Activated CD4-positive, alpha-beta T cell treated with anti-CD3 and anti-CD28 coated beads, Interleukin-2, amount 50 U/mL, for 24 hours (primary cell): ENCODE measurements at regions not wholly inside any gene's neighbourhood (a gene's known extent, or its start where the extent isn't known, plus 50 kb on each side); places are given as distances from the start of the nearest gene placed in this dataset.

Source experiments
- DNase-seq, 2 donors: peaks; one replicate each; pipeline ENCODE4 v3.0.0-alpha.2; 2020; ENCODE audit warnings: low read depth in 1 of 2, low spot score in 1 of 2

DNA sequence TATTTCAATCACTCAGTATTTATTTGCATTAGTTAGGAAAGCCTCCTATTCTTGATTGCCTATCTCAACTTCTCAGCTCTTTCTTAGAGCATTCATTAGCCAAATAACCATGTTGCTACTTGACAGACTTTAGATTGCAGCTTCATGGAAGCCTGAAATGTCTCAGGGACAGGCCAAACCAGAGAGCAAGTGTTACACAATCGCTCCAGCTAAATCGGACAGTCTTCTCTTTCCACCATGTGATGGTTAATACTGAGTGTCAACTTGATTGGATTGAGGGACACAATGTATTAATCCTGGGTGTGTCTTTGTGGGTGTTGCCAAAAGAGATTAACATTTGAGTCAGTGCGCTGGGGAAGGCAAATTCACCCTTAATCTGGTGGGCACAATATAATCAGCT is 106.5 kb upstream of the DRD2 start:
- no peak for DNase-seq

DNA sequence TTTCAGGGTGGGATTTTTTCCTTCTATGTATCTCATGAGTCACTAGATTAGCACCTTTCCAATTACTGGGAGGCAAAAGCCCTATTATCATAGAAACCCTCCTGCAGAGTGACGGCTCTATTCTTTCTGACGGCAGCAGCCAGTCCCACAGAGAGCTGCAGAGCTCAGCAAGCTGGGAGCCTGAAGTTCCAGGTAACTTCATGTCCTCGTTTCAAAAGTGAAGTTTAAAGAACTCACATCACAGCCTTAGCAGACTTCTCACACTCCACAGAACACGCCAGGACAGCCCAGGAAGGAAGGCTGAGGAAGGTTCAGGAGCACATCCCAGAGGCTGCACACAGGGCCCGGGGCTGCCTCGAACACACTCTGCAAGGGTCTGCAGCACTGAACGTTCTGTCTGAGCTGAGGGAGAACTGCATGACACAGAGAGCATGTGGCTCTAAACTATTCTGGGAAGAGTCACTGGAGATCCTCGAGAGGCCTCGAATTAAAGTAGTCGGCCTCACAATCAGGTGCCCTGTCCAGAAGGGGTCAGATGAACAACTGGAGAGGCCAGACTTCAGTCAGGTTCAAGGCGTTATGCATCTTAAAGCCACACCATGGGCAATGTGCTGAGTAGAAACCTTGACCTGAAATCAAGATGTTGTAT is 104.2 kb upstream of the DRD2 start:
- DNase-seq: no peak

DNA sequence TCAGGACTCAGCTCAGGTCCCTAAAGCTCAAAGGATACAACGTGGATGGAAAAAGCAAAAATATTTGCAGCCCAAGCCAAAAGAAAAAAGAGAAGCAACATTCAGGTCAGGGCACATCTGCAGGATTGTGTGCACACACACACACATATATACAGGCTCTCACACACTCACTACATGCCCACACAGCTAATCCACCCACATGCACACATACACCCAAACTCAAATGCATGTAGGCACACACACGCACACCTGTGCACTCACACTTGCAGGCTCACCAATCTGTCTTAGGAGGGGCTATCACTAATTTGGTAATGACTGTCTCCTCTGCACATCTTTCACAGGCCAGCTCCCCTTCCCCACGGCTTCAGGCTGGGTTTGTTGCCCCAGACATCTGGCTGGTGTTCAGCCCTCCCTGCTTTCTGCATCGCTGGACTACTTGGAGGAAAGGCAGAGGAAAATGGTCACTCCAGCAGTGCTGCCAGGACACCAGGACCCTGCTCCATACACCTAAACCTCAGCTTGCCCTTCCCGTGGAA is 103.6 kb upstream of the DRD2 start:
- no peak for DNase-seq

DNA sequence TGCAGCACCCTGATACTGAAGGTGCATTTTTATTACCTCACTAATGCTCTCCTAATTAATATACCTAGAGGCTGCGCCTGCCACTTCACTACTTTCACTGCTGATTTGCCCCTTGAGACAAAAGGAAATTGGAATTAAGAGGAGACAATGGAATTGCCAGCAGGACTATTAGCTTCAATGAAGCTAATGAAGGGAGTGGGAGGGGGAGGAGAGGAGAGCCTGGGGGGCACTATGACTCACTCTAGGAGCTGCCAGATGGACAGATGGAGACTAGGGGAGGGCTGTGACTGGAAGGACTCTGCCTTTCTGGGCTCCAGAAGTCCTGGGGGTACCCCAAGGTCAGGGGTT is 102.8 kb upstream of the DRD2 start:
- no peak for DNase-seq

DNA sequence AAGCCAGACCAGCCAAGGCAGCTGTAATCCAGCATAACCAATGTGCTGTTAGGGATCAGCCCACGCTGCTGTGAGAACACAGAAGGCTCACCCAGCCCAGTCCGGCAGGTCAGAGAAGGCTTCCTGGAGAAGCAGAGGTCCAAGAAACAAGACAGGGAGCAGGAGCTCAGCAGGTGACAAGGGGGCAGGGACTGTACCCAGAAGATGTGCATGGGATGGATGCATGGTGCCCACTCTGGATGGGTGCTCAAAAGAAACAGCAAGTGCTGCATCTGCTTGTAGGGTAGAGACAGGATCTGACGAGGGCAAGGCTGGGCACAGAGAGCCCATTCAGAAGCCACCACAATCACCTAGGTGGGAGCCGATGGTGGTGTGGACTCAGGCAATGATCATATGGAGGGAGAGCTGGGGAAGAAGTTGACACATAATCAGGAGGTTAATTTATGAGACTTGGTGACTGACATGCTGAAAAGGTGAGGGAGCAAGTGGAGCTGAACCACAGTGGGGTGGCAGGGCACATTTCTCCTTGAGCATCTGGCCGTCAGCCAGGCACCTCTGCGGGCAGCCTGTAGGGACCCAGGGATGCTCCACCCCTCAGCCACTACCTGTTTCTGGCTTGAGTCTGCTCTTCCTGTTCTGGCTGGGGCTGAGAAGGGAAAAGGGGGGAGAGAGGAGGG is 102.3 kb upstream of the DRD2 start:
- DNase-seq: no peak

DNA sequence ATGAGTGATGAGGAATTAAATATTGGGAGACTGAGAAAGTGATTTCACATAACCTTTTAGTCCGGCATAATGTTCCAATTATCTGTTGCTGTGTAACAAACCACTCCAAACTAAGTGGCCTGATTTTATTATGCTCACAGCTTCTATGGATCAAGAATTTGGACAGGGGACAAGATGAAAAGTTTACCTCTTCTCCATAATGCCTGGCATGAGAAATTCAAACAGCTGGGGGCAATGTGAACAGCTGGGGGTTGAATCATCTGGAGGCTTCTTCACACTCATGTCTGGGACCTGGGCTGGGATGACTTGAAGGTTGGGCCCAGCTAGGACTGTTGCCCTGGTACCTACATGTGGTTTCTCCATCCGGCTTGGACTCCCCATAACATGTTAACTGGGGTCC is 99.4 kb upstream of the DRD2 start:
- DNase-seq: no peak

DNA sequence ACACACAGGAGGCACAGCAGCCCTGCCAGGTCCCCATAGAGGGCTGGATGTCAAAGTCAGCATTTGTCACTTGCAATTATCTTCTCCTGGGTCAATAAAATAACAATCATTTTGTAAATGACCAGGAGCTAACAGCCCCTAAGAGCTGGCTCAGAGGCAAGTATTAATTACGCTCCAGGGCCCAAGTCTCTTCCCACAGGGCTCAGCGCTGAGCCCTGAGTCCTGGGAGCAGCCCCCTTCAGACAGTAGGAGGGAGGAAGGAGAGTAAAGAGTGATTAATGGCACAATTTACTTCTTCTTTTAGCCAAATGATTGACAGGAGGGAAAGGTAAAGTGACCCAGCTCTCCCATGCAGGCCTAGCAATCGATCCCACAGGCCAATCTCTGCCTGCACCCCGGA is 99.0 kb upstream of the DRD2 start:
- no peak for DNase-seq

DNA sequence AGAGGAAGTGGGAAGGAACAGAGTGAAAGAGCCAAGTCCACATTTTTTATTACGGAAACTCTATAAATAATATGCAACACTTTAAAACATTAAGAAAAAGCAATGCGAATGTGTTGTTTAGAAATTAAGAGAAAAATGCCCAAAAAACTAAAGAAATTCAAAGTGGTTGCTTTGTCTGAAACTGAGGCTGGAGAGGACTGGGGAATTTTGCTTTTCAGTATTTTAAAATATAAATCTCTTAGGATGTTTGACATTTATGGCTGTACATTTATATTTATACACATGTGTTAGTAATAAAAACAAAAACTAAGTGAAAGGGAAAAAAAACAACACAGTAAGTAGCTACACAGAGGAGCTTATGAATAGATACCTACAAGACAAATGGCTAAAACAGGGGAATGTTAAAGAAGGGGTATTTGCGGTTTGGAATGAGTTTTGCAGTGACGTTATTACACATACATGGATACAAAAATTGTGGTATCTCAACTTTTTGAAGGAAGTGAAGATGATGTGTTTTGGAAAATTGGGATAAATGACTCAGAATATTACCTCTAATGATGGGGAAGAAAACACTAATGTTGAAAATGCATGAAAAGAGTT is 97.0 kb upstream of the DRD2 start:
- no peak for DNase-seq

DNA sequence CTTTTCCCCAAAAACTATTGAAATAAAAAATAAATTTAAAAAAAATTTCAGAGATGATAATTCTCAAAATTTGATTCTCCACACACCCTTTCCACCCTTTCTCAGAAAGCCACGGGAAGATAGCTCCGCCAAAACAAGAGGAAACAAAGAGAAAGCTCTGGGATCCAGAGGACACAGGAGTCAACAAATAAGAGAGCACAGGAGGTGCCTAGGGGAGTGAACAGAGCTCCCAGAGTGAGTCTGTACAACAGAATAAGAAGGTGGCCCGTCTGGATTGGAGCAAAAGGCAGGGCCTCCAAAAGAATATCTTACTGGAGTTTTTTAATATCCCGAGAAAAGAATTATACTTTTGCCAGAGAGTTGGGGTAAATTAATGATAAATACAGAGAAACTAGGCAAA is 96.3 kb upstream of the DRD2 start:
- no peak for DNase-seq

DNA sequence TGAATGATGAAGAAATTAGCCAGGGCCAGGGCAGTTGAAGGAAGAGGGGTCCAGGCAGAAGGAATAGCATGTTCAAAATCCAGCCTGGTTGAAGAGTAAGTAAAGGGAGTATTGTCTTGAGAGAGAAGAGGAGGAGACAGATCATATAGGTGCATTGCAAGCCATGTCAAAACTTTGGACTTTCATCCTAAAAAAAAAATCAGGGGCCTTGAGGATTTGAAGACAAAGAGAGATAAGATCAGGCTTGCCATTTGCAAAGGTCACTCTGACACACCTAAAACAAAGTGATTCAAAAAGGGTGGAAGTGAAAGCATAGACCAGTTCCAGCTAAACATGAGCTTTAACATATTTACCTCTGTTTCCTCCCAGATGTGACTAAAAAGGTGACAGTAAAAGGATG is 95.7 kb upstream of the DRD2 start:
- no peak for DNase-seq

DNA sequence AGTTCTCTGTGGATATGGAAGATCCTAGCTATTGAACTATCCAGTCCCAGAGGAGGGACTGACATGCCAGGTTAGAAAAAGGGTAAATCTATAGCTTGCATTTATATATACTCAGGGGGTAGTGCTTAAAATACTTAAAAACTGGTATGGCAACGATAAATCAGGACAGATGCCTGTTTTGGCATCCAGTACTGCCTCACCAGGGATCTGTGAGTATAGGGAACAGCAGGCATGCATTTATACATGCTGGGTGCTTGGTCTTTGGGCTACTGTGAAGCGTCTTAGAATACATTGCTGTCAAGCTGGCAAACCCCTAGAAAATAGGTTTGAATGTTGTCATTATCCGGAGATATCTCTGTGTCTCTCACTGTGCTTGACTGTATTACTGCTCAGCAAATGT is 94.2 kb upstream of the DRD2 start:
- DNase-seq: no peak

DNA sequence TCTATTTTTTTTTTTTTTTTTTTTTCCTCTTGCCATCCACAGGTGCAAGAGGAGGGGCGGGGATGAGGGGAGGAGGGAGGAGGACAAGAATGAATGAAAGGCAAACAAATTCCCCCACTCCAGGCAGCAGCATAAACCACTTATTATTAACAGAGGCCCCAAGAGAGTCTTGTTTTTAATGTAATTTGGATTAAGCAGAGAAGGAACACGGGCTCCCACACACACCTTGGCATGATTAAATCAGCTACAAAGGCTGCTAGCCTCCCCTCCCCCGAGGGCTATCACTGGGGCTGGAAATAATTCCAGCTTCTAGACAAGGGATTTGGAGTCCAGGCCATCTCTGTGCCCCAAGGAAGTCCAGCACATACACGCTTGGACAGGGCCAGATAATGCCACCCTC is 93.4 kb upstream of the DRD2 start:
- DNase-seq: no peak

DNA sequence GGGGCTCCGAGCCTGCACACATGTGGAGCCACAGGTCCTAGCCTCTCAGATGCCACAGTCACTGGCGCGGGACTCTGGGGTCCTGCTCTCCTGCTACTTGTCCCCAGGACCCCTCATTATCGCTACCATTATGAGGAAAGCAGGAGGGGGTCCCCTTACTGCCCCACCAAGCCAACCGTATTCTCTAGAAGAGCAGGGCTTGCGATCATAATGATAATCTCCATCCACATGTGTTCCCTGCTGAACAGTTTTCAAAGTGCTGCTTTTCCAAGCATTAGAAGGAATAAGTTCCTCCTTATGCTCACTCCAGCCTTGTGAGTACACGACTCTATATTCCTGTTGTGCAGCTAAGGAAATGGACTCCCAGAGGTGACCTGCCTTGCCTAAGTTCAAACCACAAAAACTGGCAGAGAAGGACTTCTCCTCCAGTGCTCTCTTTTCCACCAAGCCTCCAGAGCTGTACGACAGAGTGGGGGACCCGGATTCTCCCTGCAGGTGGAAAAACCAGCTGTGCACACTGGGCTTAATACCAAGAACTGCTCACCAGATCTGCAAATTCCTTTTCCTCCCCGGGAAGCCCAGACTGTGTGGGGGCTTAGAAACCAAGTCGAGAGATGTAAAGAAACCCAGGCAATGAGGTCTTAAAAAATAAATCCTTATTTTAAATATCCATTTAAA is 92.8 kb upstream of the DRD2 start:
- no peak for DNase-seq

DNA sequence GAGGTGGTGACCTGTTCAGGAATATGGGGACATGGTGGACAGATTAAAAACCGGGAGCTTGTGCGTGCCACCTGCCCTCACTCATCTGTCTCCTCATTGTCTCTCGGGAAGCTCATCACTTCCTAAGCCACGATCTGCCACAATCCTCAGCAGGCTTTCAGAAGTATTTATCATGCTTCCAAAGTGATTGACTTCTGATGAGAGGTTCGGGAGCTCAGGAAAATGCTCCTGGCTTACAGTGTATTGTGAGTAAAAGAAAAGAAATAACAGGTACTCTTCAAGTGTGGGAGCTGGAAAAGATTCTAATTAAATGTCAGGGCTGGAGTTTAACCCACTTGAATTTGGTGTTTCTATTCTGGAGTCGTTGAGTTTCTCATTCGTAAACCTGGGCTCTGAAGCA is 91.9 kb upstream of the DRD2 start:
- DNase-seq: no peak

DNA sequence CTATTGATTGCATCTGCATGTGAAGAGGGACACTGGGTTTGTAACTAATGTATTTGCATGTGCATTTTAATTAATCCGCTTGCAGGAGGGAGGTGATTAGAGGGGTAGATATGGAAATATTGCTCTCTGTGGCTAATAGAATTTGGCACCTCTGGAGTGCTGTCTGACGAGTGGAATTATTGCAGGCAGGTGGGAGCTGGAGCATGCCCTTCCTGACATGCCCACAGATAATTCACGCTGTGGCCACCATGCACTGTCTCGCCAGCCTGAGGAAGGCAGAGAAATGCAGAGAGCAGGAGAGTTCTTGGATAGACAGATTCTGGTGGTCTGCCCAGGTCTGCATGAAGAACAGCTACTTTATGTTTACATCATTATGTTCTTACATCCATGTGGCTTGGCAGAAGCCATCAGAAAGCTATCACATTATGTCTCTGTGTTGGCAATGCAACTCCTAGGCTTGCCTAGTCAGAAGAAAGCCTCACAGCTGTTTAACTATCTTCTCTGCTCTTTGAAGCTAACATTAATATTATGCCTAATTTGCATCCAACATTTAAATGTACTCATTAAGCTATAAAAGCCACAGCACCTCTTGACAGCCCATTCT is 89.4 kb upstream of the DRD2 start:
- DNase-seq: no peak

DNA sequence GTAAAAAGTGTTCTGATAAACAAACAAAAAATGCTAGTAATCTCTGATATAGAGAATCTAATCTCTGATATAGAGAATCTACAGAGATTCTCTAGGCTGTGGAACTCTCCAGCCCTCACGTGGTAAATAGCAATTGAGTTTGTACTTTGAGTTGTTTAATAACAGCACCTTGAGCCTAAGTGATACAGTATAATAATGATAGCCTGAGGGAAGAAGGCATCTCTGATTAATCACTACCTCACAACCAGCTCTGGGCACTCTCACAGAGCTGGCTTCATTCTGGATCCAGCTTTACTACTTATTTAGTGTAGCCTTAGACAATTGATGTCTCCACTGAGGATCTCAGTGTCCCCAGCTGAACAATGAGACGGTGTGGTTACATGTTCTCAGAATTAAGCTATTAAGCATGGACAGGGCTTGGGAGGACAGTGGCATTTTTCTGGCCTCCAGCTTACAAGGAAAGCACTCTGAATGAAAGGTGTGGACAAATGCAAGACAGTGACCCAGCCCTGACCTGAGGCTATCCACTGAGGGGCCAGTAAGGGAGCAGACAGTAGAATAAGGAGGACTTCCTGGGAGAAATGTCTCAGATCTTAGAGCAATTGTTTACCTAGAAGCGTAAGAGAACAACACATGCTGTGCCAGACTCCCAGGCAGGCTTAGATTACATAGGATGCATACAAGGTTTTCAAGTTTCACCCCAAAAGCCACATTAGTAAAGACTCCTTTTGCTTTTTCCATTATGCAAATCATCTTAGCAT is 88.7 kb upstream of the DRD2 start:
- no peak for DNase-seq

DNA sequence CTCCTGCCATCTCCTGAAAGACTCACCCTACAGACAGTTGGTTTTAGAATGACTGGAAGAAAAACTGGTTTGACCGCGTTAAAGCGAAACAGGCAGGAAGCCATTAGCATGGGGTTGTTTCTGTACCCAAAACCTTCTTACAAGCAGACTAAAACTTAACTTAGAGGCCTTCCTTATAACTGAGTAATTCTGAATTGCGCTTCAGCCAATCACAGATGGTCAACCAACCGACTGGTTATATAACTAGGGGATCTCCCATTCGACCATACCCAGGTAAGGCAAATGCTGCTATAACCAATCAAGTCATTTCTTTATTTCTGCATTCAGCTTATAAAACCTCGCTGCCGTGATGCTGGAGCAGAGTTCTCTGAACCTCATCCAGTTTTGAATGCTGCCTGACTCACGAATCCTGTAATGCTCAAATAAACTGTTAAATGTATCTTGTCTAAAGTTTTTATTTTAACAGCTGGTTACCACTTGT is 87.8 kb upstream of the DRD2 start:
- no peak for DNase-seq

DNA sequence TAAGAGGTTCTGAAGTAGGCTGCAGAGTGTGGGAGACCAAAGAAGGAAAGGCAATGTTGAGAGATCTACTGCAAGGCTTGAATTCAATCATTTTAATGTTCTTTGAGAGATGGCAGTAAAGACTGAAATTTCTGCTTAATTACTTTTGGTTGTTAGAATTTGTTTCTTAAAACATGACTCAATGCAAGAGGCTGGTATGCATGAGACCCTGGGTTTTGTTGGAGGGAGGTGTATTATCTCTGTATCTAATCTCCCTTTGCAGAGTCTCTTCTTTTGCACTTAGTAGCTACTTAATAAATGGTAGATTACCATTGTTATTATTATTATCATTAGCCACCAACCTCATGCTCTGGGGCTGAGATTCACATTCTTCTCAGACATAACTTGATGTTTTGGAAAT is 87.4 kb upstream of the DRD2 start:
- DNase-seq: no peak

DNA sequence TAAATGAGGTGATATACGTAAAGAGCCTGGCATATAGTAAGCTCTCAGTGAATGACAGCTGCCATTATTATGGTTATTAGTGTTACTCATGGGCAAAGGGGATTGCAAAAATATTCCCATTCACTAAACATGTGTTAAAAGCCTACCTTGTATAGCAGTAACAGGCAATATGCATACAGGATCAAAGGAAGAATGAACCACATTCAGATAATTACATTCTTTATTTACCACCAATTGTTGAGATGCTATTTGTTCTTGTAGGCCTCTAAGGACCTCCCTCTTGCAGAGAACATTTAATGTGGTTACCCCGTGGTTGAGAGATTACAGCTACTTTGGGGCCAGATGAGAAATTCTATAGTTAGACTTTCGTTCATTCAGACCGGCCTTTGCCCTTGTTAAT is 82.7 kb upstream of the DRD2 start:
- DNase-seq: no peak

DNA sequence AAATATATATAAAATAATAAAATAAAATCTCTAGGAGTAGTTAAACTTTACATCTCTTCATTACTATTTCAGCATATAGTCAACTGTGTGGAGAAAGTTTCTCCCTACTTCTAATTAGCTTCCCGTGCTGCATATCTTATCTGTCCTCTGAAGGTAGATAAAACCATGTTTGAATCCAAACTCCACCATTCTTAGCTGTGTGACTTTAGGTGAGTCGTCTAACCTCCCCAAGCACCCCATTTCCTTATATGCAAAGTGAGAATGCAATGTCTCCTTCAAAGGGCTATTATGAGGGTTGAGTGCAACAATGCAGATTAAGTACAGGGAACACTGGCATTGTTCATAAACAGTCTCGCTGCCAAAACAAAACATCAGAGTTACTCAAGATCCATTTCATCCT is 80.8 kb upstream of the DRD2 start:
- DNase-seq: no peak

DNA sequence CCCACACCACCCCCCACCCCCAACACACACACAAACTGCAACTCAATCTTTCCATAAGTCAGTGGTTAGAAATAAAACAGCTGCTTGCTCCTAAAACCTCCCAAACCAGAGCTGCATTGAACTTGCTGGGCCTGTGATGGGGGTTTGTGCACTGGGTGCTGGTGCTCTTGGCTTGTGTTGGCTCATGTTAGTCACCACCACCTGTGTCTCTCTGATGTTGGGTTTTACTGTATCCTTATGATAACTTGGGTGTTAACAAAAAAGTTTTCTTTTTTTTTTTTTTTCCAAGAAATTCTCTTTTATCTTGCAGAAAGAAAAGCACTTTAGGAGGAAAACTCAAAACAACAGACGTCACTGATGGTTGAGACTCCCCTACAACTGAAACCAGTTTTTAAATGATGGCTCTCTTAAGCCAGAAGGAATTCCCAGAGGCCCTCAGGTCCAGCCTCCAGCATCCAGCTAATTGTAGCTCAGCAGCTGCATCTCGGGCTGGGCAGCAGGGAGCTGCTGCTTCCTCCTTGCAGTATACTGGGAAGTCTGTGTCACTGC is 79.9 kb upstream of the DRD2 start:
- no peak for DNase-seq
